Adrenal gland (tissue), 9 donors: ENCODE measurements at regions not wholly inside any gene's neighbourhood (a gene's known extent, or its start where the extent isn't known, plus 50 kb on each side); places are given as distances from the start of the nearest gene placed in this dataset.

Experiments
- DNase-seq, 7 donors: peaks; one replicate each; pipeline ENCODE4 v3.0.0-alpha.2; 2019 to 2020
- H3K27ac ChIP-seq, 5 donors: fragments of 200-600 bp; sonication (generic) in 4 of 5; 1 replicate in 3 of 5; 2 replicates in 2 of 5; pipeline versions ENCODE4 v1.5.1 to v1.8.0; 2016 to 2020; ENCODE audit warnings: mild to moderate bottlenecking in 1 of 5
- H3K27me3 ChIP-seq: fragments of 200-600 bp; 2 replicates; pipeline ENCODE4 v1.8.0; 2021
- H3K36me3 ChIP-seq, 2 donors: fragments of 200-600 bp; replicated peaks in 1 of 2; 1 replicate in 1 of 2; 2 replicates in 1 of 2; pipeline versions ENCODE4 v1.5.1 to v1.8.0; 2018 to 2022
- H3K4me1 ChIP-seq, 2 donors: fragments of 200-600 bp; replicated peaks in 1 of 2; 1 replicate in 1 of 2; 2 replicates in 1 of 2; pipeline versions ENCODE4 v1.5.1 to v1.8.0; 2018 to 2021
- H3K4me3 ChIP-seq, 4 donors: fragments of 200-600 bp; sonication (generic) in 3 of 4; one replicate each; pipeline ENCODE4 v1.5.1; 2016 to 2018
- H3K9me3 ChIP-seq, 3 donors: fragments of 200-600 bp; sonication (generic) in 1 of 3; replicated peaks in 1 of 3; 1 replicate in 2 of 3; 2 replicates in 1 of 3; pipeline versions ENCODE4 v1.5.1 to v1.8.0; 2016 to 2021
- CTCF ChIP-seq, 6 experiments: fragments of 450-650 bp in 4 of 6; fragments of 200-600 bp in 2 of 6; sonication (generic) in 1 of 6; IDR thresholded peaks; 1 replicate in 5 of 6; 2 replicates in 1 of 6; pipeline versions ENCODE4 v1.5.1 to v1.8.0; 2016 to 2021; ENCODE audit warnings: antibody characterized with exemption in 6 of 6, mild to moderate bottlenecking in 2 of 6, moderate library complexity in 1 of 6
- POLR2A ChIP-seq, 2 donors: fragments of 450-650 bp; IDR thresholded peaks; one replicate each; pipeline ENCODE4 v1.6.1; 2017; ENCODE audit warnings: antibody characterized with exemption in 2 of 2, mild to moderate bottlenecking in 2 of 2, moderate library complexity in 1 of 2
- WGBS, 4 donors: extraction: QIAGEN DNeasy Blood & Tissue Kit in 2 of 4; methylation state at CpG; one replicate each; pipeline versions ENCODE4 v1.1.5 to v1.1.7; 2013 to 2017; 5-methylcytosine and 5-hydroxymethylcytosine counted together
- intact Hi-C, 2 donors: fragments of 100-400 bp; cut with DNase I; formaldehyde crosslinking; loops; one replicate each; pipeline versions ENCODE4 v1.14.1 to v1.15.0; 2022 to 2023
- donor health status: healthy with polysubstance abuse.
- donor health status: Bipolar disorder and iron deficiency.
- donor health status: DM: yes; HTN: yes; CAD: no.
- donor health status: DM: no; HTN: no; CAD: no.
- donor health status: DM: no; HTN: no; CAD: no.

GRCh38 chr12:71240946-71241345 lies 83.1 kb upstream of the TSPAN8 start:
- DNase-seq: no peak
- no peaks in the 10 kb centered on the region for H3K36me3 ChIP-seq
- H3K4me1 ChIP-seq: no peaks in the 10 kb centered on the region
- H3K27ac ChIP-seq: no peak overlapping the region
- intact Hi-C loops: no loop called here
- H3K27me3 ChIP-seq: no peaks in the 10 kb centered on the region
- H3K4me3 ChIP-seq: no peak overlapping the region
- TF ChIP-seq CTCF (IDR thresholded peaks at IDR 0.05): no peak
- no peak for TF ChIP-seq POLR2A (IDR thresholded peaks at IDR 0.05)
- WGBS, 4 donors: 72 to 80% (median 79%) methylated on average over 3 of the region's 3 CpGs
- H3K9me3 ChIP-seq: no peaks in the 10 kb centered on the region

GRCh38 chr12:71239731-71240130 lies 81.9 kb upstream of the TSPAN8 start:
- DNase-seq: no peak
- Histone ChIP-seq H3K9me3 (no peaks in the 10 kb centered on the region), H3K27me3 (no peaks in the 10 kb centered on the region), H3K4me3 (no peak overlapping the region), H3K36me3 (no peaks in the 10 kb centered on the region), H3K4me1 (no peaks in the 10 kb centered on the region), H3K27ac (no peak overlapping the region)
- intact Hi-C loops: no loop called here
- TF ChIP-seq CTCF (IDR thresholded peaks at IDR 0.05) (no peak), POLR2A (IDR thresholded peaks at IDR 0.05) (no peak)

DNA sequence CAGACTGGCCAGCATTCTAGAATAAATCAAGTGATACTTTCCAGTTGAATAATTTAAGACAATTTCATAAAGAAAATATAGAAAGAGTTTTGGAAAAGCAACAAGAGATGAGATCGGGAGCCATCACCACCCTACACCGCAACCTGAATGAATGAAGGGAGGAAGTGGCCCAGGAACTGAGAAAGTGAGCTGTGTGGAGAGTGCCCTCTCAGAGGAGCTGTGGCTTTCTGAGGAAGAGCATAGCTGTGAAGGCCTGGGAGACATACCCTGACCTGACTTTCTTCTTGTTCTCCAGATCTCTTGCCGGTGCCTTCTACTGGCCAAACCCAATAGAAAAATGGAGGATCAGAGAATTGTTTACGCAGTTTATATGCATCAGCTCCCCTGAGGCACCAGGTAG lies 79.3 kb upstream of the TSPAN8 start:
- H3K36me3 ChIP-seq: no peaks in the 10 kb centered on the region
- no peak overlapping the region for H3K27ac ChIP-seq
- intact Hi-C loops: no loop called here
- TF ChIP-seq CTCF (IDR thresholded peaks at IDR 0.05) (no peak), POLR2A (IDR thresholded peaks at IDR 0.05) (no peak)
- H3K4me1 ChIP-seq: no peaks in the 10 kb centered on the region
- H3K4me3 ChIP-seq: no peak overlapping the region
- no peak for DNase-seq
- no peaks in the 10 kb centered on the region for H3K27me3 ChIP-seq
- 83 to 94% (median 93%) methylated on average over 4 of the region's 4 CpGs for WGBS, 4 donors
- H3K9me3 ChIP-seq: no peaks in the 10 kb centered on the region

GRCh38 chr12:71236133-71236660 lies 78.4 kb upstream of the TSPAN8 start:
- H3K36me3 ChIP-seq: no peaks in the 10 kb centered on the region
- WGBS, 4 donors: 62 to 74% (median 70%) methylated on average over 3 of the region's 3 CpGs
- no peak overlapping the region for H3K27ac ChIP-seq
- no peak overlapping the region for H3K4me3 ChIP-seq
- no peaks in the 10 kb centered on the region for H3K4me1 ChIP-seq
- no peak for DNase-seq
- H3K27me3 ChIP-seq: no peaks in the 10 kb centered on the region
- no peak for TF ChIP-seq POLR2A (IDR thresholded peaks at IDR 0.05)
- TF ChIP-seq CTCF (IDR thresholded peaks at IDR 0.05): no peak
- intact Hi-C loops: no loop called here
- no peaks in the 10 kb centered on the region for H3K9me3 ChIP-seq
